IMR-90 (cell line): ENCODE measurements at regions not wholly inside any gene's neighbourhood (a gene's known extent, or its start where the extent isn't known, plus 50 kb on each side); places are given as distances from the start of the nearest gene placed in this dataset.

Experiments used
- ATAC-seq: fragments of 200-7000 bp; cut with Tn5 transposase; 2 replicates; pipeline ENCODE4 v1.9.1; 2020; ENCODE audit warnings: low read depth, mild to moderate bottlenecking, moderate library complexity
- BruUV-seq: library from RNA; stranded (reverse); fragments of 400-500 nt; replicated peaks from 2 replicates; lab custom pipeline; 2021; lab: Mats Ljungman, UMichigan
- CTCF ChIA-PET: fragments of 300-600 bp; formaldehyde crosslinking; extraction: SDS; loops from one replicate; lab custom pipeline; 2021; ENCODE audit warnings: antibody characterized with exemption; lab: Yijun Ruan, JAX
- POLR2A ChIA-PET: fragments of 300-600 bp; sonication (Branson Sonifier 250); formaldehyde crosslinking; loops from one replicate; lab custom pipeline; 2022; ENCODE audit warnings: antibody characterized with exemption; ENCODE audit not compliant: unreplicated experiment; lab: Charles Lee
- DNase-seq: peaks from one replicate; pipeline ENCODE4 v3.0.0; 2013
- H2AFZ ChIP-seq: replicated peaks from 2 replicates; pipeline ENCODE3; 2013; ENCODE audit warnings: low read length, mild to moderate bottlenecking; ENCODE audit not compliant: poor library complexity
- H2AK5ac ChIP-seq: 2 replicates; pipeline ENCODE4 v1.6.1; 2013; ENCODE audit warnings: low read depth, low read length, inconsistent platforms
- H2AK9ac ChIP-seq: replicated peaks from 2 replicates; pipeline ENCODE3; 2013; ENCODE audit warnings: mild to moderate bottlenecking, low read depth, low read length, moderate library complexity; ENCODE audit not compliant: poor library complexity
- H2BK120ac ChIP-seq: 2 replicates; pipeline ENCODE4 v1.6.1; 2013; ENCODE audit warnings: low read depth, low read length, inconsistent platforms
- H2BK15ac ChIP-seq: 3 replicates; pipeline ENCODE4 v1.6.1; 2013; ENCODE audit warnings: low read depth, low read length, inconsistent platforms
- H2BK20ac ChIP-seq: 2 replicates; pipeline ENCODE4 v1.6.1; 2013; ENCODE audit warnings: low read depth, mild to moderate bottlenecking, inconsistent platforms, low read length, moderate library complexity
- H2BK5ac ChIP-seq: 2 replicates; pipeline ENCODE4 v1.6.1; 2013; ENCODE audit warnings: mild to moderate bottlenecking, low read depth, low read length, inconsistent platforms; ENCODE audit not compliant: poor library complexity, severe bottlenecking
- H3K14ac ChIP-seq: replicated peaks from 2 replicates; pipeline ENCODE4 v1.6.1; 2013; ENCODE audit warnings: low read depth, low read length, inconsistent platforms
- H3K18ac ChIP-seq: 2 replicates; pipeline ENCODE4 v1.6.1; 2013; ENCODE audit warnings: low read depth, low read length, control low read depth
- H3K23ac ChIP-seq: 2 replicates; pipeline ENCODE4 v1.6.1; 2013; ENCODE audit warnings: low read depth, low read length, inconsistent platforms
- H3K27ac ChIP-seq: 2 replicates; pipeline ENCODE4 v1.5.1; 2013; ENCODE audit warnings: mild to moderate bottlenecking, control low read depth, low read length; ENCODE audit not compliant: insufficient read depth
- H3K27me3 ChIP-seq: 2 replicates; pipeline ENCODE4 v1.6.1; 2013; ENCODE audit warnings: low read length; ENCODE audit not compliant: control insufficient read depth, insufficient read depth
- H3K36me3 ChIP-seq: 2 replicates; pipeline ENCODE4 v1.6.1; 2013; ENCODE audit warnings: low read length, mixed read lengths; ENCODE audit not compliant: control insufficient read depth, insufficient read depth
- H3K4ac ChIP-seq: 2 replicates; pipeline ENCODE4 v1.6.1; 2013; ENCODE audit warnings: low read depth, low read length, inconsistent platforms
- H3K4me1 ChIP-seq: 2 replicates; pipeline ENCODE4 v1.6.1; 2013; ENCODE audit warnings: low read length, mixed read lengths; ENCODE audit not compliant: control insufficient read depth, insufficient read depth
- H3K4me2 ChIP-seq: 2 replicates; pipeline ENCODE4 v1.6.1; 2013; ENCODE audit warnings: low read depth, mild to moderate bottlenecking, control low read depth, low read length, moderate library complexity
- H3K4me3 ChIP-seq: 2 replicates; pipeline ENCODE4 v1.5.1; 2013; ENCODE audit warnings: low read depth, mild to moderate bottlenecking, control low read depth, low read length, moderate library complexity; ENCODE audit not compliant: insufficient read depth
- H3K56ac ChIP-seq: 2 replicates; pipeline ENCODE4 v1.6.1; 2013; ENCODE audit warnings: low read length, inconsistent platforms; ENCODE audit not compliant: insufficient read depth; ENCODE audit errors: extremely low read depth
- H3K79me1 ChIP-seq, 2 experiments: 2 replicates each; pipeline ENCODE4 v1.6.1; 2013; ENCODE audit warnings: low read length in 2 of 2, inconsistent platforms in 1 of 2, low read depth in 1 of 2
- H3K9ac ChIP-seq: 2 replicates; pipeline ENCODE4 v1.6.1; 2013; ENCODE audit warnings: low read depth, low read length, control low read depth
- H3K9me1 ChIP-seq: 2 replicates; pipeline ENCODE4 v1.6.1; 2013; ENCODE audit warnings: low read length, inconsistent platforms; ENCODE audit not compliant: insufficient read depth
- H3K9me3 ChIP-seq: 2 replicates; pipeline ENCODE4 v1.6.1; 2013; ENCODE audit warnings: low read length; ENCODE audit not compliant: control insufficient read depth, insufficient read depth
- H4K20me1 ChIP-seq: 2 replicates; pipeline ENCODE4 v1.6.1; 2013; ENCODE audit warnings: low read length, inconsistent platforms; ENCODE audit not compliant: insufficient read depth
- H4K5ac ChIP-seq: 2 replicates; pipeline ENCODE4 v1.6.1; 2013; ENCODE audit warnings: mild to moderate bottlenecking, low read depth, low read length, control low read depth
- H4K8ac ChIP-seq, 2 experiments: 2 replicates each; pipeline ENCODE4 v1.6.1; 2013; ENCODE audit warnings: low read depth in 2 of 2, low read length in 2 of 2, control low read depth in 1 of 2, inconsistent platforms in 1 of 2
- H4K91ac ChIP-seq: 2 replicates; pipeline ENCODE4 v1.6.1; 2013; ENCODE audit warnings: low read depth, low read length, inconsistent platforms; ENCODE audit not compliant: insufficient read depth
- BHLHE40 ChIP-seq: fragments of 150-350 bp; IDR thresholded peaks from 2 replicates; pipeline ENCODE4 v1.6.1; 2016; ENCODE audit warnings: mild to moderate bottlenecking, low read depth, low read length
- CEBPB ChIP-seq: IDR thresholded peaks from 2 replicates; pipeline ENCODE4 v1.6.1; 2012; ENCODE audit warnings: low read depth, low read length, improper control_type of control experiment
- CHD1 ChIP-seq: IDR thresholded peaks from 2 replicates; pipeline ENCODE4 v1.6.1; 2012; ENCODE audit warnings: low read depth, low read length, improper control_type of control experiment
- MAFK ChIP-seq: IDR thresholded peaks from 2 replicates; pipeline ENCODE4 v1.6.1; 2012; ENCODE audit warnings: low read depth, low read length, improper control_type of control experiment
- NFE2L2 ChIP-seq: fragments of 150-350 bp; IDR thresholded peaks from 2 replicates; pipeline ENCODE4 v1.6.1; 2016; ENCODE audit warnings: low read depth, mild to moderate bottlenecking, low read length
- POLR2A ChIP-seq: IDR thresholded peaks from 2 replicates; pipeline ENCODE4 v1.6.1; 2012; ENCODE audit warnings: mild to moderate bottlenecking, low read depth, low read length
- RAD21 ChIP-seq: IDR thresholded peaks from 2 replicates; pipeline ENCODE4 v1.6.1; 2012; ENCODE audit warnings: low read length, improper control_type of control experiment
- RFX5 ChIP-seq: IDR thresholded peaks from 2 replicates; pipeline ENCODE4 v1.8.0; 2012; ENCODE audit warnings: low read depth, mild to moderate bottlenecking, low read length, moderate library complexity
- SMC3 ChIP-seq: fragments of 150-350 bp; IDR thresholded peaks from 2 replicates; pipeline ENCODE4 v1.6.1; 2016; ENCODE audit warnings: low read depth, mild to moderate bottlenecking, antibody characterized with exemption, low read length, moderate library complexity
- WGBS, 2 experiments: methylation state at CpG; one replicate each; pipeline versions ENCODE4 v1.1.5 to v1.1.7; 2013; ENCODE audit warnings: missing lambda C conversion rate in 2 of 2; ENCODE audit not compliant: insufficient read length in 1 of 2; ENCODE audit errors: extremely low coverage in 2 of 2; 5-methylcytosine and 5-hydroxymethylcytosine counted together
- dilution Hi-C: fragments of 300-500 bp; cut with HindIII; formaldehyde crosslinking; loops from one replicate; pipeline ENCODE4 v1.14.3; 2018; ENCODE audit warnings: low sequenced_read_pairs; ENCODE audit not compliant: unreplicated experiment
- in situ Hi-C: fragments of 300-500 bp; cut with MboI; formaldehyde crosslinking; loops from 3 replicates; pipeline ENCODE4 v1.14.3; 2019; ENCODE audit warnings: low sequenced_read_pairs, inconsistent platforms, mixed read lengths
- intact Hi-C: fragments of 100-400 bp; cut with micrococcal nuclease; formaldehyde crosslinking; loops from 2 replicates; pipeline ENCODE4 v1.10.0; 2022
- TF ChIP-seq, protein P1 (sequence below): conservative IDR thresholded peaks from 2 replicates; pipeline ENCODE4 v1.5.1; 2012; ENCODE audit warnings: mild to moderate bottlenecking, low read depth, low read length, improper control_type of control experiment
- TF ChIP-seq, protein P2 (sequence below): fragments of 150-350 bp; IDR thresholded peaks from 2 replicates; pipeline ENCODE4 v1.6.1; 2017; ENCODE audit warnings: mild to moderate bottlenecking, antibody characterized with exemption, low read length, low read depth

DNA sequence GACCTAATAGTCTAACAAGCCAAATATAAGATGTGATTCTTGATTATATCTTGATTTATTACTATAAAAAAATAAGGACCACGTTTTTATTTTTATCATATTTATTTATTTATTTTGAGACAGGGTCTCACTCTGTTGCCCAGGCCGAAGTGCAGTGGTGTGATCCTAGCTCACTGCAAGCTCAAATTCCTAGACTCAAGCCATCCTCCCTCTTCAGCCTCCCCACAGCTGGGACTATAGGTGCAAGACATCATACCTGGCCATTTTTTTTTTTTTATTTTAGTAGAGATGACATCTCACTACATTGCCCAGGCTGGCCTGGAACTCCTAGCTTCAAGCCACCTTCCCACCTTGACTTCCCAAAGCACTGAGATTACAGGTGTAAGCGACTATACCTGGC, 61.0 kb upstream of the LARP1 start:
- no peak overlapping the region for H2BK20ac ChIP-seq
- H3K4me1 ChIP-seq, result peaks cover 8% of the 10 kb centered on the region
- no peak overlapping the region for H2BK120ac ChIP-seq
- H3K14ac ChIP-seq, result no peak overlapping the region
- DNase-seq, result no peak
- H3K4ac ChIP-seq, result no peak overlapping the region
- no peak overlapping the region for H3K4me3 ChIP-seq
- no peak overlapping the region for H4K91ac ChIP-seq
- TF ChIP-seq CHD1 (no peak), NFE2L2 (no peak), RFX5 (no peak), RAD21 (no peak), BHLHE40 (no peak), SMC3 (no peak), CEBPB (no peak), POLR2A (no peak), MAFK (no peak)
- TF ChIP-seq, protein P1, sequence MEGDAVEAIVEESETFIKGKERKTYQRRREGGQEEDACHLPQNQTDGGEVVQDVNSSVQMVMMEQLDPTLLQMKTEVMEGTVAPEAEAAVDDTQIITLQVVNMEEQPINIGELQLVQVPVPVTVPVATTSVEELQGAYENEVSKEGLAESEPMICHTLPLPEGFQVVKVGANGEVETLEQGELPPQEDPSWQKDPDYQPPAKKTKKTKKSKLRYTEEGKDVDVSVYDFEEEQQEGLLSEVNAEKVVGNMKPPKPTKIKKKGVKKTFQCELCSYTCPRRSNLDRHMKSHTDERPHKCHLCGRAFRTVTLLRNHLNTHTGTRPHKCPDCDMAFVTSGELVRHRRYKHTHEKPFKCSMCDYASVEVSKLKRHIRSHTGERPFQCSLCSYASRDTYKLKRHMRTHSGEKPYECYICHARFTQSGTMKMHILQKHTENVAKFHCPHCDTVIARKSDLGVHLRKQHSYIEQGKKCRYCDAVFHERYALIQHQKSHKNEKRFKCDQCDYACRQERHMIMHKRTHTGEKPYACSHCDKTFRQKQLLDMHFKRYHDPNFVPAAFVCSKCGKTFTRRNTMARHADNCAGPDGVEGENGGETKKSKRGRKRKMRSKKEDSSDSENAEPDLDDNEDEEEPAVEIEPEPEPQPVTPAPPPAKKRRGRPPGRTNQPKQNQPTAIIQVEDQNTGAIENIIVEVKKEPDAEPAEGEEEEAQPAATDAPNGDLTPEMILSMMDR, result no peak
- TF ChIP-seq, protein P2, sequence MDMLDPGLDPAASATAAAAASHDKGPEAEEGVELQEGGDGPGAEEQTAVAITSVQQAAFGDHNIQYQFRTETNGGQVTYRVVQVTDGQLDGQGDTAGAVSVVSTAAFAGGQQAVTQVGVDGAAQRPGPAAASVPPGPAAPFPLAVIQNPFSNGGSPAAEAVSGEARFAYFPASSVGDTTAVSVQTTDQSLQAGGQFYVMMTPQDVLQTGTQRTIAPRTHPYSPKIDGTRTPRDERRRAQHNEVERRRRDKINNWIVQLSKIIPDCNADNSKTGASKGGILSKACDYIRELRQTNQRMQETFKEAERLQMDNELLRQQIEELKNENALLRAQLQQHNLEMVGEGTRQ, result no peak
- intact Hi-C loops (no loop called here), dilution Hi-C loops (no loop called here), in situ Hi-C loops (no loop called here)
- no peak overlapping the region for H4K8ac ChIP-seq
- BruUV-seq, result no TSS peak
- H3K9me1 ChIP-seq, result peaks cover 8% of the 10 kb centered on the region; the same call in 1 of the 2 replicates
- H3K36me3 ChIP-seq, result no peaks in the 10 kb centered on the region
- no peaks in the 10 kb centered on the region for H3K27me3 ChIP-seq
- H2AFZ ChIP-seq, result no peak overlapping the region
- no peak overlapping the region for H3K23ac ChIP-seq
- no peaks in the 10 kb centered on the region for H3K9me3 ChIP-seq
- no peaks in the 10 kb centered on the region; the same call in 1 of the 2 replicates for H4K20me1 ChIP-seq
- WGBS, 2 experiments, result no CpG with 5 or more reads among the region's 3 CpGs
- H4K5ac ChIP-seq, result no peak overlapping the region
- no peak overlapping the region for H2BK5ac ChIP-seq
- no peak overlapping the region for H3K18ac ChIP-seq
- no peaks in the 10 kb centered on the region for H3K79me1 ChIP-seq
- CTCF ChIA-PET, result interaction anchor here (0.7 kb wide), 1 partner anchor 10 kb away, joined by 3 read pairs; no protein-coding TSS in a partner anchor
- no peak overlapping the region for H2AK9ac ChIP-seq
- no peak overlapping the region for H3K4me2 ChIP-seq
- H2BK15ac ChIP-seq, result no peak overlapping the region
- POLR2A ChIA-PET, result no interaction called here
- H2AK5ac ChIP-seq, result no peak overlapping the region
- H3K9ac ChIP-seq, result no peak overlapping the region
- no peak for ATAC-seq
- H3K27ac ChIP-seq, result no peak overlapping the region
- no peak overlapping the region for H3K56ac ChIP-seq
